Testis (tissue), 2 donors: ENCODE measurements at regions not wholly inside any gene's neighbourhood (a gene's known extent, or its start where the extent isn't known, plus 50 kb on each side); places are given as distances from the start of the nearest gene placed in this dataset.

ENCODE experiments used
- POLR2A ChIP-seq: fragments of 450-650 bp; IDR thresholded peaks from one replicate; pipeline ENCODE4 v1.6.1; 2017; ENCODE audit warnings: antibody characterized with exemption, mild to moderate bottlenecking, moderate library complexity
- TF ChIP-seq, protein P1 (sequence below), 3 experiments: fragments of 450-650 bp in 2 of 3; fragments of 200-600 bp in 1 of 3; sonication (generic) in 1 of 3; IDR thresholded peaks; one replicate each; pipeline ENCODE4 v1.5.1; 2016 to 2019; ENCODE audit warnings: antibody characterized with exemption in 3 of 3, mild to moderate bottlenecking in 2 of 3, moderate library complexity in 1 of 3

DNA sequence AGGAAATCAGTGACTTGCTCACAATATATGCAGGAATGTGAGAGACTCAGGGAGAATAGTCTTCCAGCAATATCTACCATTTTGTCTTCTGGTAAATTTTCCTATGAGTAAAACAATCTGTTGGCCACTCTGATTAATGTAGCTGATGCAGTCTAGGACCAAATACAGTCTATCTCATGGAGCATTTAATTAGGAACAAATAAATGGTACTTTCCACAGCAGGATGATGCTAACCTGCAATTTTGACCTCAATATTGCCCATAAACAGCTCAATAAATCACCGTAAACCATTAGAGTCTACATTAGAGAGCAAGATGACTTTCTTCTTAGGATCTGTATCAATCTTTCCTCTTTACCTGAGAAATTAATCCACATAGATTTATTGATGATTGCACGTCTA is 567.7 kb upstream of the B3GALT2 start:
- TF ChIP-seq, protein P1, sequence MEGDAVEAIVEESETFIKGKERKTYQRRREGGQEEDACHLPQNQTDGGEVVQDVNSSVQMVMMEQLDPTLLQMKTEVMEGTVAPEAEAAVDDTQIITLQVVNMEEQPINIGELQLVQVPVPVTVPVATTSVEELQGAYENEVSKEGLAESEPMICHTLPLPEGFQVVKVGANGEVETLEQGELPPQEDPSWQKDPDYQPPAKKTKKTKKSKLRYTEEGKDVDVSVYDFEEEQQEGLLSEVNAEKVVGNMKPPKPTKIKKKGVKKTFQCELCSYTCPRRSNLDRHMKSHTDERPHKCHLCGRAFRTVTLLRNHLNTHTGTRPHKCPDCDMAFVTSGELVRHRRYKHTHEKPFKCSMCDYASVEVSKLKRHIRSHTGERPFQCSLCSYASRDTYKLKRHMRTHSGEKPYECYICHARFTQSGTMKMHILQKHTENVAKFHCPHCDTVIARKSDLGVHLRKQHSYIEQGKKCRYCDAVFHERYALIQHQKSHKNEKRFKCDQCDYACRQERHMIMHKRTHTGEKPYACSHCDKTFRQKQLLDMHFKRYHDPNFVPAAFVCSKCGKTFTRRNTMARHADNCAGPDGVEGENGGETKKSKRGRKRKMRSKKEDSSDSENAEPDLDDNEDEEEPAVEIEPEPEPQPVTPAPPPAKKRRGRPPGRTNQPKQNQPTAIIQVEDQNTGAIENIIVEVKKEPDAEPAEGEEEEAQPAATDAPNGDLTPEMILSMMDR (IDR thresholded peaks at IDR 0.05): no peak
- no peak for TF ChIP-seq POLR2A
